GM19238 (cell line): ENCODE measurements at regions not wholly inside any gene's neighbourhood (a gene's known extent, or its start where the extent isn't known, plus 50 kb on each side); places are given as distances from the start of the nearest gene placed in this dataset.

ENCODE experiments used
- DNase-seq: peaks from one replicate; pipeline ENCODE4 v3.0.0; 2011; ENCODE audit warnings: low spot score; ENCODE audit not compliant: insufficient read length

GRCh38 chr17:36661047-36661666 is 59.8 kb downstream of the MRM1 start:
- no peak for DNase-seq

GRCh38 chr17:36661688-36662087 is 60.3 kb downstream of the MRM1 start:
- DNase-seq = no peak

- DNase-seq = no peak
These were observed 64.0 kb downstream of the MRM1 start for GRCh38 chr17:36665417-36665816.

- DNase-seq = no peak
These were observed 66.5 kb downstream of the MRM1 start for GRCh38 chr17:36667922-36668321.

- no peak for DNase-seq
These were observed 67.4 kb downstream of the MRM1 start for GRCh38 chr17:36668824-36669223.

- DNase-seq = no peak
These were observed 69.8 kb downstream of the MRM1 start for GRCh38 chr17:36671144-36671543.

- DNase-seq = no peak
These were observed 71.1 kb downstream of the MRM1 start for GRCh38 chr17:36672403-36672918.

- no peak for DNase-seq
These were observed 71.7 kb downstream of the MRM1 start for GRCh38 chr17:36673068-36673467.

- DNase-seq = no peak
These were observed 72.4 kb downstream of the MRM1 start for GRCh38 chr17:36673637-36674277.

- DNase-seq = no peak
These were observed 72.9 kb downstream of the MRM1 start for GRCh38 chr17:36674278-36674650.

GRCh38 chr17:36675250-36675649 is 73.9 kb downstream of the MRM1 start:
- no peak for DNase-seq

GRCh38 chr17:36675786-36676185 is 74.4 kb downstream of the MRM1 start:
- no peak for DNase-seq

GRCh38 chr17:36679815-36680467 is 78.6 kb downstream of the MRM1 start:
- DNase-seq = no peak

GRCh38 chr17:36680701-36681202 is 79.4 kb downstream of the MRM1 start:
- DNase-seq = no peak

- DNase-seq = no peak
These were observed 81.4 kb downstream of the MRM1 start for GRCh38 chr17:36682773-36683172.

- no peak for DNase-seq
These were observed 82.0 kb downstream of the MRM1 start for GRCh38 chr17:36683387-36683786.

GRCh38 chr17:36684134-36684533 is 82.8 kb downstream of the MRM1 start:
- no peak for DNase-seq

GRCh38 chr17:36686123-36686669 is 84.8 kb downstream of the MRM1 start:
- DNase-seq = no peak

GRCh38 chr17:36687736-36688135 is 86.4 kb downstream of the MRM1 start:
- DNase-seq = no peak

GRCh38 chr17:36689089-36689667 is 87.8 kb downstream of the MRM1 start:
- DNase-seq = no peak

GRCh38 chr17:36690190-36690589 is 88.8 kb downstream of the MRM1 start:
- no peak for DNase-seq

GRCh38 chr17:36691606-36692005 is 90.2 kb downstream of the MRM1 start:
- DNase-seq = no peak
